Chondrocyte (in vitro differentiated cells): ENCODE measurements at regions not wholly inside any gene's neighbourhood (a gene's known extent, or its start where the extent isn't known, plus 50 kb on each side); places are given as distances from the start of the nearest gene placed in this dataset.

Source experiments
- DNase-seq: peaks from one replicate; pipeline ENCODE4 v3.0.0; 2021; ENCODE audit warnings: mixed read lengths, low spot score
- H3K27ac Mint-ChIP-seq: one replicate; pipeline ENCODE4 v1.8.0; 2021; ENCODE audit warnings: mild to moderate bottlenecking, moderate library complexity, mixed read lengths; ENCODE audit not compliant: unreplicated experiment
- H3K27me3 Mint-ChIP-seq: 2 replicates; pipeline ENCODE4 v1.8.0; 2021; ENCODE audit warnings: low read depth, mixed read lengths
- H3K36me3 Mint-ChIP-seq: 2 replicates; pipeline ENCODE4 v1.8.0; 2021; ENCODE audit warnings: low read depth, mixed read lengths
- H3K4me1 Mint-ChIP-seq: 2 replicates; pipeline ENCODE4 v1.8.0; 2021; ENCODE audit warnings: low read depth, mild to moderate bottlenecking, mixed read lengths
- H3K4me3 Mint-ChIP-seq: one replicate; pipeline ENCODE4 v1.8.0; 2021; ENCODE audit warnings: mild to moderate bottlenecking, moderate library complexity, mixed read lengths; ENCODE audit not compliant: unreplicated experiment
- H3K9me3 Mint-ChIP-seq: 2 replicates; pipeline ENCODE4 v1.8.0; 2021; ENCODE audit warnings: low read depth, mixed read lengths
- TF ChIP-seq, protein P1 (sequence below): fragments of 200-600 bp; sonication (generic); IDR thresholded peaks from 2 replicates; pipeline ENCODE4 v1.5.0; 2021; ENCODE audit warnings: antibody characterized with exemption, mild to moderate bottlenecking, moderate library complexity

DNA sequence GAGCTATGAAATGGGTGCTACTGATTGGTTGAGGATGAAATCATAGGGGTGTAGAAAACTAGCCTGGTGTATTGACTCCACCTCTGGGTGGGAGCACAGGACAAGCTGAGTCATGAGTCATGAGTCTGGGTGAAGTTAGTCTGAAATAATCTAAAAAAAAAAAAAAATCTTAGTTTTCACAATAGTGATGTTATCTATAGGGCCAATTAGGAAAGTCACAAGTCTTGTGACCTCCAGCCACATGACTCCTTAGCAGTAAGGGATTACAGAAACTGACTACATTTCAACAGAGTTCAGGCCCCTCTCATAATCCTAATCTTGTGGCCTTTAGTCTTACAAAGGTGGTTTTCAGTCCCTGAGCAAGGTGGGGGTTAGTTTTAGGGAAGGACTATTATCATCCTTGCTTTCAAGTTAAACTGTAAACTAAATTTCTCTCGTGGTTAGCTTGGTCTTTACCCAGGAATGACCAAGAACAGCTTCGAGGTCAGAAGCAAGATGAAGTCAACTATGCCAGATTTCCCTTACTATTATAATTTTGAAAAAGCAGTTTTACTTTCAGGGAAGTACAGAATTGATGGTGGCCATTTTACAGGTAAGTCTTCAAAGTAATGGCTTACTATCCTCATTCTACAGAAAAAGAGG lies 338.0 kb upstream of the GYPC start:
- DNase-seq = no peak
- Mint-ChIP-seq H3K36me3 (no peaks in the 10 kb centered on the region), H3K27me3 (no peaks in the 10 kb centered on the region), H3K4me1 (peaks cover 4% of the 10 kb centered on the region), H3K27ac (no peak overlapping the region), H3K9me3 (no peaks in the 10 kb centered on the region), H3K4me3 (no peak overlapping the region)
- TF ChIP-seq, protein P1, sequence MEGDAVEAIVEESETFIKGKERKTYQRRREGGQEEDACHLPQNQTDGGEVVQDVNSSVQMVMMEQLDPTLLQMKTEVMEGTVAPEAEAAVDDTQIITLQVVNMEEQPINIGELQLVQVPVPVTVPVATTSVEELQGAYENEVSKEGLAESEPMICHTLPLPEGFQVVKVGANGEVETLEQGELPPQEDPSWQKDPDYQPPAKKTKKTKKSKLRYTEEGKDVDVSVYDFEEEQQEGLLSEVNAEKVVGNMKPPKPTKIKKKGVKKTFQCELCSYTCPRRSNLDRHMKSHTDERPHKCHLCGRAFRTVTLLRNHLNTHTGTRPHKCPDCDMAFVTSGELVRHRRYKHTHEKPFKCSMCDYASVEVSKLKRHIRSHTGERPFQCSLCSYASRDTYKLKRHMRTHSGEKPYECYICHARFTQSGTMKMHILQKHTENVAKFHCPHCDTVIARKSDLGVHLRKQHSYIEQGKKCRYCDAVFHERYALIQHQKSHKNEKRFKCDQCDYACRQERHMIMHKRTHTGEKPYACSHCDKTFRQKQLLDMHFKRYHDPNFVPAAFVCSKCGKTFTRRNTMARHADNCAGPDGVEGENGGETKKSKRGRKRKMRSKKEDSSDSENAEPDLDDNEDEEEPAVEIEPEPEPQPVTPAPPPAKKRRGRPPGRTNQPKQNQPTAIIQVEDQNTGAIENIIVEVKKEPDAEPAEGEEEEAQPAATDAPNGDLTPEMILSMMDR = no peak

DNA sequence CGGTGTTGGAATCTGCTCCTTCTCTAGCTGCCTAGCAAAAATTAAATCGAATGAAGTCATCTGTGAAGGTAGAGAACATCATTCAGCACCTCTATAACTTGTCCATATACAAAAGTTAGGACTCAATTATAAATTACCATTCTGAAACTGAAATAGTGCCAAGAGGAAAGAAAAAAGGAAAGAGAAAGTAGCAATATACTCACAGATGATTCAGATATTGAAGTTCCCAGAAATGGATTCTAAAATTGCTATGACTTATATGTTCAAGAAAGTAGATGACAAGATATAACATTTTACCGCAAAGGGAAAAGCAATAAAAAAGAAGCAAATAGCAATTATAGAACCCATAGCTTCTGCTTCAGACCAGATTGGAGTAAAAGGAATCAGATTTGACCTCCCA lies 333.6 kb upstream of the GYPC start:
- H3K27me3 Mint-ChIP-seq = no peaks in the 10 kb centered on the region
- no peaks in the 10 kb centered on the region for H3K4me1 Mint-ChIP-seq
- H3K27ac Mint-ChIP-seq = no peak overlapping the region
- H3K36me3 Mint-ChIP-seq = no peaks in the 10 kb centered on the region
- DNase-seq = no peak
- TF ChIP-seq, protein P1 = no peak
- H3K9me3 Mint-ChIP-seq = no peaks in the 10 kb centered on the region
- no peak overlapping the region for H3K4me3 Mint-ChIP-seq

DNA sequence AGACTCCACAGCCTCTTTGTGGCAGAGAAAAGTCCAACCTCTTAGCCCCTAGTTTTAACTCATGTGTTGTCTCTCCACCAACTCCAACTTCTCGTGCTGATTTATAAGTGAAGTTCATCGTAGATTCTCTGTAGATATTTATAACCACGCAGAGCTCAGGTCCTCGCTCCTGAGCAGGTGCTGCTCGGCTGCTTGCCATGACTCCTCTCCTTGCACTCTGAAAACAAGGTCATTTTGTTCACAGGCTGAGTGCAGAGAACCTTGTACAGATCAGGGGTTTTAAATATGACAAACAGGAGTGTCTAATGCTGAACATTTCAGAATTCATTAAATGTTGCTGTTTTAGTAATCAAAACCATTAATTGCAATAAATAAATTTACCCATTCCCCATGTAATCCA lies 330.8 kb upstream of the GYPC start:
- Mint-ChIP-seq H3K9me3 (peaks cover under 1% of the 10 kb centered on the region), H3K27me3 (no peaks in the 10 kb centered on the region), H3K4me1 (no peaks in the 10 kb centered on the region), H3K27ac (no peak overlapping the region), H3K4me3 (no peak overlapping the region), H3K36me3 (no peaks in the 10 kb centered on the region)
- DNase-seq = no peak
- TF ChIP-seq, protein P1 = no peak

DNA sequence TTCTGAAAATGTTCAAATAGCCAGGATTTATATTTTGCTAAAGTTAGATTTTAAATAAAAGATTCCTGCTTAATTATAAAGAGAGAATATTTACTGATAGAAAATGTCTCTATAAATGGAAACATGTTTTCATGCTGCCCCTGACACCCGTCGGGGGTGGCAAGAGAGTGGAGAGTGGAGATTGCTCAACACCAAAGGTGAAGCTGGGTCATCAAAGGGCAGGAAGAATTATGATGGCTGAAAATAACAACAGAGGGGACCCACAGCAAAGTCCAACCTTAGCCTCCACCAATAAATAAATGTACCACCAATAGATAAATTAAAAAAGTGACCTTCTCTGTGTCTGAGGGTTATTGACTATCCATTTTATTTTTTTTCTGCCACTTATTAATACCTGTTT lies 326.8 kb upstream of the GYPC start:
- H3K4me3 Mint-ChIP-seq = no peak overlapping the region
- no peaks in the 10 kb centered on the region for H3K27me3 Mint-ChIP-seq
- no peak for DNase-seq
- H3K36me3 Mint-ChIP-seq = no peaks in the 10 kb centered on the region
- peaks cover 36% of the 10 kb centered on the region for H3K9me3 Mint-ChIP-seq
- TF ChIP-seq, protein P1 = no peak
- H3K27ac Mint-ChIP-seq = no peak overlapping the region
- H3K4me1 Mint-ChIP-seq = no peaks in the 10 kb centered on the region

DNA sequence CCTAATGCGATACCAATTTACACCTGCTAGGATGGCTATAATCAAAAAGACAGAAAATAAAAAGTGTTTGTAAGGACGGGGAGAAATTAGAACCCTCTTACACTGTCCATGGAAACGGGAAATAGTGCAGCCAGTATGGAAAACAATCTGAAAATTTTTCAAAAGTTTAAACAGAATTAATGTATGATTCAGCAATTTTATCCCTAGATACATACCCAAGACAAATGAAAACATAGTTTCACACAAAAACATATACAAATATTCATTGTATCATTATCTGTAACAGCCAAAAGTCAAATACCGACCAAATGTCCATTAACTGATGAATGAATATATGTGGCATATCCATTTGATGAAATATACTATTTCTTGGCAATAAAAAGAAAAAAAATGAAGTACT lies 313.5 kb upstream of the GYPC start:
- Mint-ChIP-seq H3K27ac (no peak overlapping the region), H3K27me3 (no peaks in the 10 kb centered on the region), H3K4me1 (no peaks in the 10 kb centered on the region), H3K36me3 (no peaks in the 10 kb centered on the region), H3K4me3 (no peak overlapping the region), H3K9me3 (peaks cover 5% of the 10 kb centered on the region)
- DNase-seq = no peak
- TF ChIP-seq, protein P1 = no peak
